ENCODE measurements at regions not wholly inside any gene's neighbourhood (a gene's known extent, or its start where the extent isn't known, plus 50 kb on each side); places are given as distances from the start of the nearest gene placed in this dataset.

DNA sequence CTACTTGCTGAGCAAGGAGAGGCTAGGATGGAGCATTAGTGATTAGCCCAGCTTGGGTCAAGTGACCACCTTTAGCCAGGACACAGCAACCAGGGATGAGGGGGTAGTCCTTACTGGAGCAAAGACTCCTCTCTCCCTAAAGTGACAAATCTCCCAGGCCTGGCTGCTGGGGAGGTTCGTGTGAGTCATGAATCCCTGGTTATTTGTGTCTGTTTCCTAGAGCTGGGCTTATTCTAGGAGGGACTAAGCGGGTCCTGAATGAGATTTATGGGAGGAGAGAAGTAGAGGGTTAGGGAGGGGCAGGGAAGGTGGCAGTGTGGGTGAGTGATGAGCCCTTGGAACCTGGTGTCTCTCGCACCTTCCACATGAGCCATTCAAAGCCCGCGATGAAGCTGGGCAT, 487.3 kb downstream of the TSHZ3 start:
- TF ChIP-seq TAF1 (IDR thresholded peaks at IDR 0.05; ENCODE audit: low read depth, low read length) (no peak), POLR2A (IDR thresholded peaks at IDR 0.05; ENCODE audit: control extremely low read depth in 1 of 2, low read depth in 2 of 2, low read length in 2 of 2) (no peak), POLR2AphosphoS5 (IDR thresholded peaks at IDR 0.05; ENCODE audit: low read depth, low read length) (no peak), SP1 (IDR thresholded peaks at IDR 0.05; ENCODE audit: low read depth, low read length) (no peak)
- TF ChIP-seq, protein P1, sequence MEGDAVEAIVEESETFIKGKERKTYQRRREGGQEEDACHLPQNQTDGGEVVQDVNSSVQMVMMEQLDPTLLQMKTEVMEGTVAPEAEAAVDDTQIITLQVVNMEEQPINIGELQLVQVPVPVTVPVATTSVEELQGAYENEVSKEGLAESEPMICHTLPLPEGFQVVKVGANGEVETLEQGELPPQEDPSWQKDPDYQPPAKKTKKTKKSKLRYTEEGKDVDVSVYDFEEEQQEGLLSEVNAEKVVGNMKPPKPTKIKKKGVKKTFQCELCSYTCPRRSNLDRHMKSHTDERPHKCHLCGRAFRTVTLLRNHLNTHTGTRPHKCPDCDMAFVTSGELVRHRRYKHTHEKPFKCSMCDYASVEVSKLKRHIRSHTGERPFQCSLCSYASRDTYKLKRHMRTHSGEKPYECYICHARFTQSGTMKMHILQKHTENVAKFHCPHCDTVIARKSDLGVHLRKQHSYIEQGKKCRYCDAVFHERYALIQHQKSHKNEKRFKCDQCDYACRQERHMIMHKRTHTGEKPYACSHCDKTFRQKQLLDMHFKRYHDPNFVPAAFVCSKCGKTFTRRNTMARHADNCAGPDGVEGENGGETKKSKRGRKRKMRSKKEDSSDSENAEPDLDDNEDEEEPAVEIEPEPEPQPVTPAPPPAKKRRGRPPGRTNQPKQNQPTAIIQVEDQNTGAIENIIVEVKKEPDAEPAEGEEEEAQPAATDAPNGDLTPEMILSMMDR (IDR thresholded peaks at IDR 0.05; ENCODE audit: control extremely low read depth in 1 of 3, insufficient read depth in 1 of 3, low read depth in 1 of 3, low read length in 3 of 3), result no peak
